GM13976 (cell line): ENCODE measurements at regions not wholly inside any gene's neighbourhood (a gene's known extent, or its start where the extent isn't known, plus 50 kb on each side); places are given as distances from the start of the nearest gene placed in this dataset.
"Not testable (repeated sequence)": the region's sequence is repeated elsewhere in the genome, so short reads cannot be mapped to it uniquely, and the experiment has no call there.

ENCODE experiments used
- DNase-seq: peaks from one replicate; pipeline ENCODE4 v3.0.0; 2012; ENCODE audit warnings: low spot score
- in situ Hi-C: fragments of 300-500 bp; cut with MboI; formaldehyde crosslinking; loops from one replicate; pipeline ENCODE4 v1.12.0; 2022; ENCODE audit warnings: low sequenced_read_pairs, mixed read lengths, inconsistent platforms; ENCODE audit not compliant: unreplicated experiment
- TF ChIP-seq, protein P1 (sequence below): IDR thresholded peaks from 2 replicates; pipeline ENCODE4 v1.5.1; 2012; ENCODE audit warnings: borderline replicate concordance, mild to moderate bottlenecking; ENCODE audit not compliant: insufficient read depth; ENCODE audit errors: extremely low read depth, missing control alignments, control extremely low read depth

DNA sequence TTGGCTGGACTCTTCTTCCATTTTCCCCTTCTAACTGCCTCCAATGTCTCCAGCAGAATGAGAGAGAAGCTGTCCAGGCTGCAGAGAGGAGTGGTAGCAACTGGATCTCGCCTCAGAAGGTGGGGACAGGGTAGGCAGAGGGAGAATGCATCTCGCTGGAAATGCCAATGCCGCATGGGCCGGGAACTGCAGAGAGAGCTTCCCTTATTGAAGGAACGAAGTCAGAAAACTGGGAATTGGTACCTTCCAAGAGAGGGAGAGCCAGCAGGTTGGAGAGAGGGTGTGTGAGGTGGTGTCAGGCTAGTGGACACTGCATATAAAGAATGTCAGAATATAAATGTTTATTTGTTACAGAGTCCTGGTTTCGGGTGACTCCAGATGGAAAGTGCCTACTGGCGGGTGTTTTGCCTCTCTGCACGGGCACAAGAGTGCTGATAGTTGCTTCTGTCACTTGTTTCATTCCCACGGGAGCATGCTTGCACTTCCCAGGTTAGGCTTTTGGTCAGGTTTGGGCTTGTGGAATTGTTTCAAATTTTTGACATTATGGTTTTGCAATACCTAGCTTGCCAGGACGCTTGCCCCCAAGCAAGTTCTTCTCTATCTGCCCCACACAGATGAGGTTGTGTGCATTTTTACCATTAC is 156.8 kb upstream of the STS start:
- in situ Hi-C loops = no loop called here
- no peak for DNase-seq
- TF ChIP-seq, protein P1, sequence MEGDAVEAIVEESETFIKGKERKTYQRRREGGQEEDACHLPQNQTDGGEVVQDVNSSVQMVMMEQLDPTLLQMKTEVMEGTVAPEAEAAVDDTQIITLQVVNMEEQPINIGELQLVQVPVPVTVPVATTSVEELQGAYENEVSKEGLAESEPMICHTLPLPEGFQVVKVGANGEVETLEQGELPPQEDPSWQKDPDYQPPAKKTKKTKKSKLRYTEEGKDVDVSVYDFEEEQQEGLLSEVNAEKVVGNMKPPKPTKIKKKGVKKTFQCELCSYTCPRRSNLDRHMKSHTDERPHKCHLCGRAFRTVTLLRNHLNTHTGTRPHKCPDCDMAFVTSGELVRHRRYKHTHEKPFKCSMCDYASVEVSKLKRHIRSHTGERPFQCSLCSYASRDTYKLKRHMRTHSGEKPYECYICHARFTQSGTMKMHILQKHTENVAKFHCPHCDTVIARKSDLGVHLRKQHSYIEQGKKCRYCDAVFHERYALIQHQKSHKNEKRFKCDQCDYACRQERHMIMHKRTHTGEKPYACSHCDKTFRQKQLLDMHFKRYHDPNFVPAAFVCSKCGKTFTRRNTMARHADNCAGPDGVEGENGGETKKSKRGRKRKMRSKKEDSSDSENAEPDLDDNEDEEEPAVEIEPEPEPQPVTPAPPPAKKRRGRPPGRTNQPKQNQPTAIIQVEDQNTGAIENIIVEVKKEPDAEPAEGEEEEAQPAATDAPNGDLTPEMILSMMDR = no peak

DNA sequence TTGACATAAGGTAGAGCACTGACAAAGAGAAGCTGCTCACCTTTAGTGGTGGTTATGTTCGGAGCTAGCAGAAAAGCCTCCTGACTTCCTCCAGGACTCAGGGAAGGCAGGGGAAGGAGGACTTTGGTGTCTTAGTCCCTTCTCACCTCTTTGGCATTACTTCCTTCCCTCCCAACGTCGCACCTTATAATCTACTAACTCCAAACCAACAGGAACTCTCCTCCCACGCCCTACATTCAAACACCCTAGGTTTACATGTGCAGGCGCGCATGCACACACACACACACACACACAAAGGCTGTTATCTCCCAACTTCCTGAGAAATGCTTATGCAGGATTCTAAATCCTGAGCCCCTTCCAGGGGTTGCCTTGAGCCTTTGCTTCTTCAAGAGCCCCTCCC is 157.7 kb upstream of the STS start:
- in situ Hi-C loops = no loop called here
- DNase-seq = no peak
- TF ChIP-seq, protein P1 = no peak

DNA sequence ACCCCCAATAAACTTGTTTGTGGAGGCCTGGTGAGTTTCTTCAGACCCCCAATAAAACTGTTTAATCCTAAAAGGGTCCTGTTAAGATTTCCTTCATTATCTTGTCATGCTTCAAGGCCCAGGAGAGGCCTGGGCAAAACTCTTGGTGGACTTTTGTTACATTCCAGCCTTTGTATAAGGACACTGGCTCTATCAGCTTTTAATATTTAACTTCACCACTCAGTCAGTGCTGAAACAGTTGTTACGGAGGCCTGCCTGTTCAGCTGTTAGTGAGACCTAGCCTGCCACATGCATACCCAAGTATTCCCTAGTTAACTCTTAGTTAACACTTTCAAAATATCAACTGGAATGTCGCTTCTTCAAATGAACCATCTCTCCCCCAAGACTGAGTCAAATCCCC is 158.8 kb upstream of the STS start:
- DNase-seq, in situ Hi-C loops: not testable (repeated sequence)

DNA sequence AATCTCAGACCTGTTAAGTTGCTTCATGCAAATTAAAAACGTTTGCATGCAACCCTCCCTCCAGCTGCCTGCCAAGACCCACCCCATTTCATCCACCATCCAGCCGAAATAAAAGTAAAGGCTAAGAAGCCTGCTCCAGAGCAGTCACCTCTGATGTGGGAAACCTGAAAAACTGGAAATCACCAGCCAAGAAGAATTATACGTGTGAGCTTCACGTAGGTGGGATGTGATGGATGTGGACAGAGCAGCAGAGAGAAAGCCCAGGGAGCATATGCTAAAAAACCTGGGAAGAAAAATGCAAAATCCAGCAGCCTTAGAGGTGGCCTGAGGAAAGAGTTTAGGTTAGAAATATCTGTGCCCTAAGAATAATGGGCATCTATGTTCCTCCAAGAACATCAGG is 160.6 kb upstream of the STS start:
- no peak for DNase-seq
- in situ Hi-C loops = no loop called here
- TF ChIP-seq, protein P1 = no peak

DNA sequence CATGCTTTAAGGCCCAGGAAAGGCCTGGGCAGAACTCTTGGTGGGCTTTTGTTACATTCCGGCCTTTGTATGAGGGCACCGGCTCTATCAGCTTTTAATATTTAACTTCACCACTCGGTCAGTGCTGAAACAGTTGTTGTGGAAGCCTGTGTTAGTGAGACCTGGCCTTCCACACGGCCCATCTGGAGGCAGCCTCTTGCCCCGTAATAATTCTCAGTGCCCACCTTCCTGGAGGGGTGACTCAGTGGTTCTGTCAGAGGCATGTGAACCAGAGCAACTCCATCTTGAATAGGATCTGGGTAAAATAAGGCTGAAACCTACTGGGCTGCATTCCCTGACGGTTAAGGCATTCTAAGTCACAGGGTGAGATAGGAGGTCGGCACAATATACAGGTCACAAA is 162.0 kb upstream of the STS start:
- TF ChIP-seq, protein P1 = no peak
- DNase-seq = no peak
- in situ Hi-C loops = no loop called here

DNA sequence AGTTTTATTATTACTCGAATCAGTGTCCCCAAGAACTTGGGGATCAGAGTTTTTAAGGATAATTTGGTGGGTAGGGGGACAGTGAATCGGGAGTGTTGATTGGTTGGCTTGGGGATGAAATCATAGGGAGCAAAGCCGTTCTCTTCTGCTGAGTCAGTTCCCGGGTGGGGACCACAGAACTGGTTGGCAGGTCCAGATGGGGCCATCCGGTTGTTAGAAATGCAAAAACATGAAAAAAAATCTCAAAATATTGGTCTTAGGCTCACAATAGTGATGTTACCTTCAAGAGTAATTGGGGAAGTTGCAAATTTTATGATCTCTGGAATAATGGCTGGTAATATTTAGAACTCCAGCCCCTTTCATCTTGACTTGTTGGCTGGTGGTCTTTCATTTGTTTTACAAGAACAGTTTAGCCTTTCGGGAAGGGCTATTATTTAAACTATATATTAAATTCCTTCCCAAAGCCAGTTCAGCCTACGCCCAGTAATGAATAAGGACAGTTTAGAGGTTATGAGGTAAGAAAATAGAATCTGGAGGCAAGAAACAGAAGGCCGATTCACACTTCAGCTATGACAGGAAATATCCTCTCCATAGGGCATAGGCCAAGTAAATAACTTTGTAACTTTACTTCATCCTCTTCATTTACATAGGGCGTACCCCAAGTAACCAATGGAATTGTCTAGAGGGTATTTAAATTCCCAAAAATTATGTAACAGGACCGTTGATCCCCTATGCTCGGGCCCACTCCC is 164.1 kb upstream of the STS start:
- in situ Hi-C loops = no loop called here
- TF ChIP-seq, protein P1 = no peak
- no peak for DNase-seq

DNA sequence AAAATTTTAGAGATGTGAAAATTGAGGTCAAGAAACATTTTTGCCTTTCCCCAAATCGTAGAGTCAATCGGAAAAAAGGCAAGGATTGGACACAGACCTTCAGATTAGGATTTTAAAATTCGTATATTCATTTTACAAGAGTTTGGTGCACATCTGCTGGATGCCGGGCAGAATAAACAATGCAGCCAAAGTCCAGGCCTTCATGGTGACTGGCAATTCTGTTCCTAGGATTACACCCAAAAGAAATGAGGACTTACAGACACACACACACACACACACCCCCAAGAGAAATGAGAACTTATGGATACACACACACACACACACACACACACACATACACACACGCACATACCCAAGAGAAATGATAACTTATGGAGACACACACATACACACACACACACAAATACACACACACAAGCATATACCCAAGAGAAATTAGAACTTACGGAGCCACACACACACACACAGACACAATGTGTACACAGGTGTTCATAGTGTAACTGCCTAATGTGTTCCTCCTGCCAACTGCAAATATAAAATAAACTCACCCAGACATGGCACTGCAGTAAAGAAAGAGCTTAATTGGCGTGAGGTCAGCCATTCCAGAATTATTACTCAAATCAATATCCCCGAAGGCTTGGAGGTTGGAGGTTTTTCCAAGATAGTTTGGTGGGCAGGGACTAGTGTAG is 165.7 kb upstream of the STS start:
- no peak for DNase-seq
- in situ Hi-C loops = no loop called here
- TF ChIP-seq, protein P1 = no peak
